MV-4-11 (cell line): ENCODE measurements at regions not wholly inside any gene's neighbourhood (a gene's known extent, or its start where the extent isn't known, plus 50 kb on each side); places are given as distances from the start of the nearest gene placed in this dataset.
"Not testable (repeated sequence)": the region's sequence is repeated elsewhere in the genome, so short reads cannot be mapped to it uniquely, and the experiment has no call there.

Experiments used
- DNase-seq: peaks from one replicate; lab custom pipeline; 2025; lab: John Stamatoyannopoulos, UW

- no peak for DNase-seq
Measured at GRCh38 chr5:52255308-52255707, 532.4 kb upstream of the ITGA1 start.

GRCh38 chr5:52262844-52263243 is 524.9 kb upstream of the ITGA1 start:
- no peak for DNase-seq

GRCh38 chr5:52269401-52269800 is 518.3 kb upstream of the ITGA1 start:
- DNase-seq: no peak

- DNase-seq: no peak
Measured at GRCh38 chr5:52269859-52270258, 517.9 kb upstream of the ITGA1 start.

GRCh38 chr5:52275639-52276038 is 512.1 kb upstream of the ITGA1 start:
- no peak for DNase-seq

GRCh38 chr5:52277101-52277500 is 510.6 kb upstream of the ITGA1 start:
- DNase-seq: no peak

- DNase-seq: no peak
Measured at GRCh38 chr5:52282647-52283046, 505.1 kb upstream of the ITGA1 start.

GRCh38 chr5:52283221-52283620 is 504.5 kb upstream of the ITGA1 start:
- no peak for DNase-seq

- no peak for DNase-seq
Measured at GRCh38 chr5:52300703-52301372, 486.9 kb upstream of the ITGA1 start.

- not testable (repeated sequence) for DNase-seq
Measured at GRCh38 chr5:52304816-52305215, 482.9 kb upstream of the ITGA1 start.

- DNase-seq: no peak
Measured at GRCh38 chr5:52328220-52328806, 459.4 kb upstream of the ITGA1 start.

- DNase-seq: no peak
Measured at GRCh38 chr5:52331725-52332124, 456.0 kb upstream of the ITGA1 start.

GRCh38 chr5:52334367-52334766 is 453.3 kb upstream of the ITGA1 start:
- DNase-seq: no peak

- no peak for DNase-seq
Measured at GRCh38 chr5:52339285-52339684, 448.4 kb upstream of the ITGA1 start.

GRCh38 chr5:52342361-52342760 is 445.4 kb upstream of the ITGA1 start:
- DNase-seq: no peak

- no peak for DNase-seq
Measured at GRCh38 chr5:52356311-52356918, 431.3 kb upstream of the ITGA1 start.

- no peak for DNase-seq
Measured at GRCh38 chr5:52359261-52359660, 428.5 kb upstream of the ITGA1 start.

- no peak for DNase-seq
Measured at GRCh38 chr5:52360985-52361384, 426.7 kb upstream of the ITGA1 start.

- no peak for DNase-seq
Measured at GRCh38 chr5:52374286-52374685, 413.4 kb upstream of the ITGA1 start.

- no peak for DNase-seq
Measured at GRCh38 chr5:52375969-52376368, 411.7 kb upstream of the ITGA1 start.

- DNase-seq: no peak
Measured at GRCh38 chr5:52376592-52376991, 411.1 kb upstream of the ITGA1 start.

GRCh38 chr5:52378237-52378636 is 409.5 kb upstream of the ITGA1 start:
- no peak for DNase-seq

- DNase-seq: no peak
Measured at GRCh38 chr5:52388349-52388748, 399.4 kb upstream of the ITGA1 start.

- DNase-seq: no peak
Measured at GRCh38 chr5:52392321-52392720, 395.4 kb upstream of the ITGA1 start.
